ENCODE measurements at regions not wholly inside any gene's neighbourhood (a gene's known extent, or its start where the extent isn't known, plus 50 kb on each side); places are given as distances from the start of the nearest gene placed in this dataset.

DNA sequence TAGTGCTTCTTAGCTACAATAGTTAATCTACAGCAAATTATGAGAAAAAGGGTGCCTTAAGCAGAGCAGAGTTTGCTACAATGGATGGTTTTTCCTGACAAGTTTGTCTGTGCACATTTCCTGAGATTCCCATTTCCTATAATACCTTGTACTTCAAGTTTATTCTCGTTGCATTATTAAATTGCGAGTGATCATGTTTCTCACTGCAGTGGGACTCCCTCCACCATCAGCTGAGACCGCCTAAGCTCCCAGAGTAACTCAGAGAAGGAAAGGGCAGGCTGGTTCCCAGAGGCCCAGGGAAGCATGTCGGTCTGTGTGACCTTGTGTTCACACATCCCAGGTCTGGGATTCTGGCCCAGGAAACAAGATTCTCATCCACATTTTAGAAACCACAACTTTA is 162.1 kb downstream of the ARL4C start:
- DNase-seq, result no peak

DNA sequence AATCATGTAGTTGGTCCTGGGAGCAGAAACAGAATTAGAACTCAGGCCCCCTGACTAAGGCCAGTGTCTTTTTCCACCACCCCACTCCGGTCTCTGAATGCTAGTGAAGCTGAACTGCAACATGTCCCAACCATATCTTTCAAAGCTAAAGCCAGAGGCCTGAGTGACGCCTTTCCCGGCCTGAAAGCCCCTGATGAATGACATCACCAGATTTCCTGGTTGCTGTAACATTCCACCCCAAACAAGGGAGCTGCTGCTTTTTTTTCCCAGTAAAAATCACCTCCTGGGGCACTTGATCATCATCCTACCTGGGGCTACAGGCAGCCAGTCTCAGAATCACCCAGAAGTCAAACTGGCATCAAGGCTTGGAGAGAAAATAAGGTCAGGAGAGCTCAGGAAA is 162.7 kb downstream of the ARL4C start:
- DNase-seq, result no peak

DNA sequence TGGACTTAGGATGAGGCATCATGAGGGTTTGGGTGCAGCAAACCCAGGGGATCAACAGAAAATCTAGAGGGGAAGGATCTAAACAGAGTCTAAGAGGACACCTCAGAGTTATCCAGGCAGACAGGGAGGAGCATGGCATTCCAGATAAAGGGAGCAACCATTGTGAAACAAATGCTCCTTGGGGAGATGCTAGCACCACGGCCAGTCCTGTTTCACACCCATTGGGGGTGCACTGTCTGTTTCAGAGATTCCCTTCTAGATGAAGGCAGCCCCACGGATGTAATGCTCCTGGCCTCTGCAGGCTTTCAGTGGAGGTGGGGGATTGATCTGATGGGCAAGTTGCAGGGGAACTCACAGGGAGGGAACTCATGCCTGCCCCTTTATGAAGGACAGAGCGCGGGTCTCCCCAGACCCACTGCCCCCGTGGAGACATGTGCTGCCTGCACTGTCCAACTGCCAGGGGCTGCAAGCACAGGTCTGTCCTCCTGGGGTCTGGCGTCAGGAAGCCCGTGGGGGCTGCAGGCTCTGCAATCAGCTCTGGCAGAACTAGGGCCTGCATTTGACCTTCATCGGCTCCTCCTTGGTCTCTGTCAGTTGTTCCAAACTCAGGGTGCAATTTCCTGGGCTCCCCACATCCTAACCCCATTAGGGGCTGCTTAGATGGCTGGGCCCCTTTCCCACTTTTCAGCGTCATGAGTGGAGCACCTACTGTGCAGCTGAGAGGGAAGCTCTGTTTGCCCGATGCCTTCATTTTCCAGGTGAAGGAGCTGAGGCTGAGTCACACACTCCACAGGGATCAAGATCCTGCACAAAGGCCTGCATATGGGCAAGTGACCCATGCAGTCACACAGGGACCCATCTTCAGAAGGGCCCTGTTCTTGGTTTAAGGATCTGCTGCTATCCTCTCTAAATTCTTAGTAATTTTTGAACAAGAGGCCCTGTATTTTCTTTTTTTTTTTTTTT is 163.4 kb downstream of the ARL4C start:
- DNase-seq, result no peak

DNA sequence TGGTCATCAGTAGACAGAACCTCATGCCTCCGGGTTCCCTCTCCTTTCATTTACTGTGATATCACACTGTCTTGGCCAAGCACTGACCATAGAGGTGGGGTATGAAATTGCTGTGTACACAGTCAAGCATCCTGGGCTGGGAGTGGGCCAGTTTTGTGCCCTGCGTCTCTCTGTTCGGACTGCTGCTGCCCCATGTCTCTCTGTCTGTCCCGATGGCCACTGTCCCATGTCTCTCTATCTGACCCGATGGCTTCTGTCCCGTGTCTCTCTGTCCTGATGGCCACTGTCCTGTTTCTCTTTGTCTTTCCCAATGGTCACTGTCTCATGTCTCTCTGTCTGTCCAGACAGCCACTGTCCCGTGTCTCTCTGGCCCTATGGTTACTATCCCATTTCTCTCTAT is 164.9 kb downstream of the ARL4C start:
- DNase-seq, result no peak

DNA sequence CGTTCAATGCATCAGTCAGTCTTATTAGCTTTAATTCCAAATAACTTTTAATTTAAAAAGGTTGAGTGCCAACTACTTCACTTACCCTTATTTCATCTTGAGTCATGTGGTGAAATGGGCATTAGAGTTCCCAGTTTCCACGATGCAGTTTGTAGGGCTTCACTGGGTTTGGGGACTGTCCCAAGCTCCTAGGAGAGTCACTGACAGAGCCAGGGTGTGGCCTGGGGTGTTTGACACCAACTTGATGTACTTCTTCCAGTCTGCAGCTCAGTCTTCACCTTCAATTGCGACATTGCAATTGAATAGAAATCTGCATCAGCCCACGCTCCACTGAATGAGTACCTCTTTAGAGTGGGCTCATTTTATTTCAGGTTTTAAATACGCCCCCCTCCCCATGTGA is 165.3 kb downstream of the ARL4C start:
- DNase-seq, result no peak

DNA sequence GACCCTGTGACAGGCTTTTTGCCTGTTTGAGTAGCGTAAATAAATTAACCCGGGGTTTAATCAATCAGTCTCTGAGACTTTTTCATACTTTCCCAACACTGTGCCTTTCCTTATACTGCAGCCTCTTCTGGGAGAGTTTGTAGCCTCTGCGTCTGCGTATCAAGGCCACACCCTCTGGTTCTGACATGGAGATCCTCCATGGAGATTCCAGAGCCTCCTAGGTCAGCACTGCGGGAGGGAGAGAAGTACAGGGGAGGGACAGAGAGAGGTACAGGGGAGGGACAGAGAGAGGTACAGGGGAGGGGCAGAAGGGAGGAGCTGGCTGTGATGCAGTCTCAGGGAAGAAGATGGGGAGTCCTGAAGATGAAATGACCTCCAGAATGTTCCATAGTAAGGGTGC is 166.0 kb downstream of the ARL4C start:
- DNase-seq, result no peak

GRCh38 chr2:234329202-234329960 is 167.5 kb downstream of the ARL4C start:
- no peak for DNase-seq

DNA sequence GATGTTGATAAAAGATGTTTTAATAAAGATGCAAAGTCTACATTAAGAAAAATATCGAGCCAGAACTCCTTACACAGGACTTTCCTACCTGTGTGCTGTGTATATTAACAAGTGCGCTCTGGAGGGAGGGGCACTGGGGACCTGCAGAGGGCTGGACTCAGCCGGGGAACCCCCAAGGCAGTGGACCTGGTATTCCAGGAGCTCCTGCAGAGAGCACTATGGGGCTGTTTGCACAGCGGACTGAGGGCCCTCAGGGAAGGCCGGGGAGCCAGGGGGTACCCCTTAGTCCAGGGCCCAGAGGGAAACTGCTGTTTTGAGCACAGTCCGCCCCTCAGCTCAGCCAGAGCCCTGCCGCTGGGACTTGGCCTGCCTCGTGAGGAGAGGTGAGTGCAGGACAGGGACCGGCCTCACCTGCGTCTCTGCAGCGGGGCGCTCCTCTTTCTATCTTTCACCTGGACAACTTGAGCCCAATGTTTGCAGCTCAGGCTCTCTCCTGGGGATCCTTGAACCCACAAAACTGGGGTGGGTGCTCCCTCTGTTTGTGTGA is 168.4 kb downstream of the ARL4C start:
- no peak for DNase-seq

- DNase-seq, result no peak
These were observed 170.2 kb downstream of the ARL4C start for GRCh38 chr2:234326694-234327093.

DNA sequence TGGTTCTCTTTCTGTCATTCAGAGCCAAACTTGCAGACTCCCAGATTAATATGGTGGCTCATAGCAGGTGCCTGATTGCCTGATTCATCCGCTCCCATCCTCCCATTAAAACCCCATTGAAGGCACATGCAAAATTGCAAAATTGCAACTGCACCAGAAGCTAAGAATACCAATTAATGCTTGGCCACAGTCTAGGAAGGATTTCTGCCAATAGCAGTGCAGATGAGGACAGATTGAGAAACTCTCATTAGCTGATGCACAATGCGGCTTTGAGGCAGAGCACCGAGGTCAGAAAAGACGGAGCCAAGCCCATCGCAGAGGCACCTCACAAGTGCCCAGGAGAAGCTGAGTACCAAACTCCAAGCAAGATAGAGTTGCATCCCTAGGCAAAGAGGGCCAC is 172.8 kb downstream of the ARL4C start:
- no peak for DNase-seq

- no peak for DNase-seq
These were observed 174.0 kb downstream of the ARL4C start for GRCh38 chr2:234322766-234323465.

DNA sequence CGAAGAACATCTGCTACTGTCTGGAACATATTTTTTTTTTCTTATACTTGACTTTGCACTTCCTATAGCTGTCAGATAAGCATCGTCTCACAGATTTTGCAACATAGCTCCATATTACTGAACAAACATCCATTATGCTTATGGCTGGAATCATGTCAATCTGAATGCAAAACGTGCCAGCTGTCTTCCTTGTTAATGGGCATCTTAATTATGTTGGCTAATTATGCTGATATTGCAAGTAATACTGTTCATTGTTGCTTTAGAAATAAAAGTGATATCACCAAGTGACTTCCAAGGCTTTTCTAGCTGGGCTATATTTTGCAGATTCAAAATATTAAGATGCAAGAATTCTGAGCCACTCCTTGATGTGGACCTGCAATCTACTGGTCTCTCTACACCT is 176.8 kb downstream of the ARL4C start:
- no peak for DNase-seq

DNA sequence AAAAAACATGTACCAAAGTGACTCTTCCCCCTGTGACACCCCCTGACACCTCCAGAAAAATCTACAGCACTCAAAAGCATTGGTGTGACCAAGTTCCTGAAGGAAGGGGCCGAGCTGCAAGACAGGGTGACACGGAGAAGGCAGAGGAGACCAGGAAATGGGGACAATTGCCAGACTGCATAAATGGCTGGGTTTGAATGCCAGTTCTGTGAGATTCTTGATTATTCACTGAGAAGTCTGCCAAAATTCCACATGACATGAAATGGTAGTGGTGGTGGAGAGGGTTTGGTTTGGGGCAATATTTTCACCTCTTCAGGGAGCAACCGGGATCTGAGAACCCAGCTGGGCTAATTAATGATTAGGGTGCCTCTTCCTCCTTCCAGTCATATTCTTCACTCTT is 178.5 kb downstream of the ARL4C start:
- no peak for DNase-seq

GRCh38 chr2:234313558-234313957 is 183.3 kb downstream of the ARL4C start:
- no peak for DNase-seq

DNA sequence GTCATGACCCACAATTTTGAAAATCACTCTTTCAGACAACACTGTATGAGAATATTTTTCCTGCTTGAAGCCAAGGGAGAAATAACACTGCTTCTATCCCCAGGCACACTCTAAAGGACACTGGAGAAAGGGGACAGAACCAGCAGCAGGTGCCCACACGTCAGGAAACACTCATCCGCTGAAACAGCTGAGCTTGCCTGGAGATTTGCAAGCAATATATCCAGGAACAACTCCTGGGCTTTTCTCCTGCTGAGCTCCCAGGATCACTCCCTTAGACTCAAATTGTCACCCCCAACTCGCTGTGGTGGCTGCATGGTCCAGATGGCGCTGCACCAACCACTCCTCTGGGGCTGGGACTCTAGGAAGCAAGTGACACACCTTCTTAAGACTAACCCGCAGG is 186.7 kb downstream of the ARL4C start:
- DNase-seq, result no peak

- DNase-seq, result no peak
These were observed 187.4 kb downstream of the ARL4C start for GRCh38 chr2:234309431-234309830.

- DNase-seq, result peak; percentile 70
These were observed 188.1 kb downstream of the ARL4C start for GRCh38 chr2:234308813-234309195.

GRCh38 chr2:234308073-234308812 is 188.6 kb downstream of the ARL4C start:
- no peak for DNase-seq

DNA sequence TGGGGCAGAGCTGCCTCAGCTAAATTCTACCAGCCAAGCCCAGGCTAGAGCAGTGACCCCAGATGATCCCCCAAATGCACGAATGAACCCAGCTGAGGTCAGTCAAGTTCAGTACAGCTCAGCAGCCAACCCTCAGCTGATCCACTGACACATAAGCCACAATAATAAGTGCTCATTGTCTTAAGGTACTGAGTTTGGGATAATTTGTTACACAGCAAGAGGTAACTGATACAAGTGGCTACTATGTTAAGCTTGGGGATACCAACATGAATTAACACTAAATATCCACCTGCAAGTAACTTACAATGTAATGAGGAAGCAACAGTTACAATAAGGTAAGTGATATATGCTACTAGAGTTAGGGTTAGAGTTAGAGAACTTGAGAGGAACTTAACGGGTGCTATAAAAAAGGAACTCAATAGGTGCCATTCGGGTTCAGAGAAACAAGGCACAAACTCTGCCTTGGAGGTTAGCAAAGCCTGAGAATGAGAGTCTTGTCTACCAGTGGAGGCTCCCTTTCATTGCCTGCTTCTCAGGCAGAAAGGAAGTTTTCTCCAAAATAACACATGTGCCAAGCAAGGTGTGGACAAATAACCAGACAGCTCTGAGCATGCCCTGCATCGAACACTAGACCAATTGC is 189.4 kb downstream of the ARL4C start:
- DNase-seq, result no peak

- DNase-seq, result peak; percentile 32
These were observed 190.3 kb downstream of the ARL4C start for GRCh38 chr2:234306426-234307173.

- no peak for DNase-seq
These were observed 191.0 kb downstream of the ARL4C start for GRCh38 chr2:234305846-234306245.

Data from activated naive CD4-positive, alpha-beta T cell treated with anti-CD3 and anti-CD28 coated beads, Interleukin-2, amount 50 U/mL, for 16 hours (primary cell).